ENCODE measurements at regions not wholly inside any gene's neighbourhood (a gene's known extent, or its start where the extent isn't known, plus 50 kb on each side); places are given as distances from the start of the nearest gene placed in this dataset.

- Histone ChIP-seq H3K4me1 (ENCODE audit: control insufficient read depth, insufficient read depth, low read length) (peaks cover 11% of the 10 kb centered on the region), H3K4me3 (ENCODE audit: low read depth, low read length) (no peak overlapping the region), H3K36me3 (ENCODE audit: control insufficient read depth in 2 of 2, insufficient read depth in 1 of 2, low read length in 2 of 2) (no peaks in the 10 kb centered on the region), H3K27ac (ENCODE audit: extremely low read depth, low read depth, low read length) (no peak overlapping the region), H3K9me3 (ENCODE audit: control insufficient read depth, insufficient read depth, low read depth, low read length) (no peaks in the 10 kb centered on the region)
- TF ChIP-seq ZNF239 (tag by site-specific recombination; IDR thresholded peaks at IDR 0.05) (no peak), ZBTB7A (tag by site-specific recombination; IDR thresholded peaks at IDR 0.05; ENCODE audit: low read depth) (no peak), SCRT1 (tag by site-specific recombination; IDR thresholded peaks at IDR 0.05; ENCODE audit: borderline replicate concordance) (no peak), ZNF654 (tag by site-specific recombination; IDR thresholded peaks at IDR 0.05; ENCODE audit: low read depth) (no peak), ZNF362 (tag by site-specific recombination; IDR thresholded peaks at IDR 0.05) (no peak), ZSCAN4 (tag by site-specific recombination; IDR thresholded peaks at IDR 0.05) (no peak)
- TF ChIP-seq, protein P1, sequence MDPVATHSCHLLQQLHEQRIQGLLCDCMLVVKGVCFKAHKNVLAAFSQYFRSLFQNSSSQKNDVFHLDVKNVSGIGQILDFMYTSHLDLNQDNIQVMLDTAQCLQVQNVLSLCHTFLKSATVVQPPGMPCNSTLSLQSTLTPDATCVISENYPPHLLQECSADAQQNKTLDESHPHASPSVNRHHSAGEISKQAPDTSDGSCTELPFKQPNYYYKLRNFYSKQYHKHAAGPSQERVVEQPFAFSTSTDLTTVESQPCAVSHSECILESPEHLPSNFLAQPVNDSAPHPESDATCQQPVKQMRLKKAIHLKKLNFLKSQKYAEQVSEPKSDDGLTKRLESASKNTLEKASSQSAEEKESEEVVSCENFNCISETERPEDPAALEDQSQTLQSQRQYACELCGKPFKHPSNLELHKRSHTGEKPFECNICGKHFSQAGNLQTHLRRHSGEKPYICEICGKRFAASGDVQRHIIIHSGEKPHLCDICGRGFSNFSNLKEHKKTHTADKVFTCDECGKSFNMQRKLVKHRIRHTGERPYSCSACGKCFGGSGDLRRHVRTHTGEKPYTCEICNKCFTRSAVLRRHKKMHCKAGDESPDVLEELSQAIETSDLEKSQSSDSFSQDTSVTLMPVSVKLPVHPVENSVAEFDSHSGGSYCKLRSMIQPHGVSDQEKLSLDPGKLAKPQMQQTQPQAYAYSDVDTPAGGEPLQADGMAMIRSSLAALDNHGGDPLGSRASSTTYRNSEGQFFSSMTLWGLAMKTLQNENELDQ (tag by site-specific recombination; IDR thresholded peaks at IDR 0.05; ENCODE audit: low read depth): no peak
- POLR2A ChIA-PET: no interaction called here
- CTCF ChIA-PET: no interaction called here
These were observed 120.0 kb upstream of the MDM1 start for GRCh38 chr12:68452078-68452715.

- no peaks in the 10 kb centered on the region for H3K9me3 ChIP-seq (ENCODE audit: control insufficient read depth, insufficient read depth, low read depth, low read length)
- ChIA-PET CTCF (interaction anchor here (0.9 kb wide), 1 partner anchor 14 kb away, joined by 3 read pairs; no protein-coding TSS in a partner anchor), POLR2A (no interaction called here)
- peaks cover 11% of the 10 kb centered on the region for H3K4me1 ChIP-seq (ENCODE audit: control insufficient read depth, insufficient read depth, low read length)
- H3K4me3 ChIP-seq (ENCODE audit: low read depth, low read length): no peak overlapping the region
- H3K27ac ChIP-seq (ENCODE audit: extremely low read depth, low read depth, low read length): no peak overlapping the region
- H3K36me3 ChIP-seq (ENCODE audit: control insufficient read depth in 2 of 2, insufficient read depth in 1 of 2, low read length in 2 of 2): no peaks in the 10 kb centered on the region
- TF ChIP-seq ZNF239 (tag by site-specific recombination; IDR thresholded peaks at IDR 0.05): no peak
- TF ChIP-seq ZSCAN16 (tag by site-specific recombination; IDR thresholded peaks at IDR 0.05): no peak
- TF ChIP-seq ZBTB48 (tag by site-specific recombination; IDR thresholded peaks at IDR 0.05): no peak
- TF ChIP-seq, protein P2, sequence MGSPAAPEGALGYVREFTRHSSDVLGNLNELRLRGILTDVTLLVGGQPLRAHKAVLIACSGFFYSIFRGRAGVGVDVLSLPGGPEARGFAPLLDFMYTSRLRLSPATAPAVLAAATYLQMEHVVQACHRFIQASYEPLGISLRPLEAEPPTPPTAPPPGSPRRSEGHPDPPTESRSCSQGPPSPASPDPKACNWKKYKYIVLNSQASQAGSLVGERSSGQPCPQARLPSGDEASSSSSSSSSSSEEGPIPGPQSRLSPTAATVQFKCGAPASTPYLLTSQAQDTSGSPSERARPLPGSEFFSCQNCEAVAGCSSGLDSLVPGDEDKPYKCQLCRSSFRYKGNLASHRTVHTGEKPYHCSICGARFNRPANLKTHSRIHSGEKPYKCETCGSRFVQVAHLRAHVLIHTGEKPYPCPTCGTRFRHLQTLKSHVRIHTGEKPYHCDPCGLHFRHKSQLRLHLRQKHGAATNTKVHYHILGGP (tag by site-specific recombination; IDR thresholded peaks at IDR 0.05): no peak
- TF ChIP-seq ZNF792 (tag by site-specific recombination; IDR thresholded peaks at IDR 0.05): no peak
- no peak for TF ChIP-seq ZNF26 (tag by site-specific recombination; IDR thresholded peaks at IDR 0.05)
- no peak for TF ChIP-seq INSM2 (tag by site-specific recombination; IDR thresholded peaks at IDR 0.05)
- no peak for TF ChIP-seq KLF10 (tag by site-specific recombination; IDR thresholded peaks at IDR 0.05)
- TF ChIP-seq AEBP2 (tag by site-specific recombination; IDR thresholded peaks at IDR 0.05; ENCODE audit: borderline replicate concordance): no peak
- TF ChIP-seq ZNF626 (tag by site-specific recombination; IDR thresholded peaks at IDR 0.05): no peak
- no peak for TF ChIP-seq ZNF341 (tag by site-specific recombination; IDR thresholded peaks at IDR 0.05; ENCODE audit: low read depth)
- TF ChIP-seq TCF7L2 (IDR thresholded peaks at IDR 0.05; ENCODE audit: borderline replicate concordance, low read depth, low read length): no peak
- no peak for TF ChIP-seq HOXA7 (CRISPR knock-in tag; IDR thresholded peaks at IDR 0.05; ENCODE audit: borderline replicate concordance)
- no peak for TF ChIP-seq GFI1B (tag by site-specific recombination; IDR thresholded peaks at IDR 0.05)
- TF ChIP-seq GLIS2 (tag by site-specific recombination; IDR thresholded peaks at IDR 0.05): no peak
- no peak for TF ChIP-seq ZNF610 (tag by site-specific recombination; IDR thresholded peaks at IDR 0.05; ENCODE audit: borderline replicate concordance)
These were observed 121.1 kb upstream of the MDM1 start for GRCh38 chr12:68453278-68453677.

Data from HEK293 (cell line).